Ascending aorta (tissue), 2 donors: ENCODE measurements at regions not wholly inside any gene's neighbourhood (a gene's known extent, or its start where the extent isn't known, plus 50 kb on each side); places are given as distances from the start of the nearest gene placed in this dataset.
"Not testable (repeated sequence)": the region's sequence is repeated elsewhere in the genome, so short reads cannot be mapped to it uniquely, and the experiment has no call there.

Experiments used
- DNase-seq, 2 donors: peaks; one replicate each; pipeline ENCODE4 v3.0.0-alpha.2; 2019; ENCODE audit warnings: low spot score in 2 of 2
- H3K27ac ChIP-seq, 2 donors: fragments of 200-600 bp; sonication (generic); one replicate each; pipeline ENCODE4 v1.5.1; 2016 to 2017; ENCODE audit warnings: mild to moderate bottlenecking in 1 of 2
- H3K27me3 ChIP-seq: fragments of 200-600 bp; sonication (generic); one replicate; pipeline ENCODE4 v1.5.1; 2017
- H3K36me3 ChIP-seq, 2 donors: fragments of 200-600 bp; sonication (generic); one replicate each; pipeline ENCODE4 v1.5.1; 2016
- H3K4me1 ChIP-seq, 2 donors: fragments of 200-600 bp; sonication (generic); one replicate each; pipeline ENCODE4 v1.5.1; 2016 to 2017; ENCODE audit warnings: mild to moderate bottlenecking in 1 of 2
- H3K4me3 ChIP-seq, 2 donors: fragments of 200-600 bp; sonication (generic); one replicate each; pipeline ENCODE4 v1.5.1; 2016 to 2017; ENCODE audit warnings: mild to moderate bottlenecking in 1 of 2
- H3K9me3 ChIP-seq, 2 donors: fragments of 200-600 bp; sonication (generic); one replicate each; pipeline ENCODE4 v1.5.1; 2016
- intact Hi-C: fragments of 100-400 bp; cut with DNase I; formaldehyde crosslinking; loops from one replicate; pipeline ENCODE4 v1.15.1; 2023
- TF ChIP-seq, protein P1 (sequence below), 3 experiments: fragments of 200-600 bp in 2 of 3; fragments of 450-650 bp in 1 of 3; sonication (generic) in 2 of 3; IDR thresholded peaks; one replicate each; pipeline ENCODE4 v1.5.1; 2016 to 2019; ENCODE audit warnings: antibody characterized with exemption in 3 of 3, mild to moderate bottlenecking in 1 of 3, moderate library complexity in 1 of 3

DNA sequence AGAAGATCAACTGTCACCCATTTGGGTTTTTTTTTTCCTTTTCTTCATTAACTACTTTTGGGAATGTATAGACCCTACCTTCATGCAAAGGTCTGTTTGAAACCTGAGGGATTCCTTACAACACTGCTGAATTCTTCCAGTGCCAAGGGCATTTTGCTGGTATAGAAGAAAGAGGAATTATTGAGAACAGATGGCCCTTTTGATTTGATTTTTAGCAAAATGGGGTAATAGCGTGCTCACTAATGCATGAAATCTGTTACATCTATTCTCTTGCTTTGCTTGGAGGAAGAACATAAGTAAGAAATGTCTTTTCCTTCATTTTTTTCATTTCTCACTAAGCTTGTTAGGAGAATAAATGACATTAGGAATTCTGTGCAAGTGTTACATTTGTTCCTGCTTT, 501.9 kb downstream of the TMEM135 start:
- Histone ChIP-seq H3K27ac (no peak overlapping the region), H3K36me3 (no peaks in the 10 kb centered on the region), H3K4me3 (no peak overlapping the region), H3K9me3 (peaks cover 0 to 8% of the 10 kb centered on the region in 2 donors), H3K27me3 (no peaks in the 10 kb centered on the region), H3K4me1 (no peaks in the 10 kb centered on the region)
- TF ChIP-seq, protein P1, sequence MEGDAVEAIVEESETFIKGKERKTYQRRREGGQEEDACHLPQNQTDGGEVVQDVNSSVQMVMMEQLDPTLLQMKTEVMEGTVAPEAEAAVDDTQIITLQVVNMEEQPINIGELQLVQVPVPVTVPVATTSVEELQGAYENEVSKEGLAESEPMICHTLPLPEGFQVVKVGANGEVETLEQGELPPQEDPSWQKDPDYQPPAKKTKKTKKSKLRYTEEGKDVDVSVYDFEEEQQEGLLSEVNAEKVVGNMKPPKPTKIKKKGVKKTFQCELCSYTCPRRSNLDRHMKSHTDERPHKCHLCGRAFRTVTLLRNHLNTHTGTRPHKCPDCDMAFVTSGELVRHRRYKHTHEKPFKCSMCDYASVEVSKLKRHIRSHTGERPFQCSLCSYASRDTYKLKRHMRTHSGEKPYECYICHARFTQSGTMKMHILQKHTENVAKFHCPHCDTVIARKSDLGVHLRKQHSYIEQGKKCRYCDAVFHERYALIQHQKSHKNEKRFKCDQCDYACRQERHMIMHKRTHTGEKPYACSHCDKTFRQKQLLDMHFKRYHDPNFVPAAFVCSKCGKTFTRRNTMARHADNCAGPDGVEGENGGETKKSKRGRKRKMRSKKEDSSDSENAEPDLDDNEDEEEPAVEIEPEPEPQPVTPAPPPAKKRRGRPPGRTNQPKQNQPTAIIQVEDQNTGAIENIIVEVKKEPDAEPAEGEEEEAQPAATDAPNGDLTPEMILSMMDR (IDR thresholded peaks at IDR 0.05): no peak
- no peak for DNase-seq
- intact Hi-C loops: no loop called here

DNA sequence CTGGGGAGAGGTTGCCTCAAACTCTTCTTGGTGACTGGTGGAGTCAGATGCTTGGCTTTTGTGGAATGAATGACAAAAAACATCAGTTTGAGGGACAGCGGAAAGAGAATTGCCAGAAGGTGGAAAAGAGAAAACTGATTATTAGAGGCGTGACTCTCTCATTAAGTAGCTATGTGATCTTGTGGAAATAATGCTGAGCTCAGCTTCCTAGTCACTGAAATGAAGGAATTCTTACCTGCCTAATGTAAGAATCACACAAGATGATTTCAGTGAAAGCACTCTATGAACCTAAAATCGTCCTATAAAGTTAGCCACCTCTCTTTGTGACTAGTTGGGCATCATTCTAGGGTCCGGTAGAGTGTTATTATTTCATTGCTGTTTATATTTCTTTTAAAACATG, 498.8 kb downstream of the TMEM135 start:
- TF ChIP-seq, protein P1 (IDR thresholded peaks at IDR 0.05): no peak
- no peaks in the 10 kb centered on the region for H3K4me1 ChIP-seq

DNA sequence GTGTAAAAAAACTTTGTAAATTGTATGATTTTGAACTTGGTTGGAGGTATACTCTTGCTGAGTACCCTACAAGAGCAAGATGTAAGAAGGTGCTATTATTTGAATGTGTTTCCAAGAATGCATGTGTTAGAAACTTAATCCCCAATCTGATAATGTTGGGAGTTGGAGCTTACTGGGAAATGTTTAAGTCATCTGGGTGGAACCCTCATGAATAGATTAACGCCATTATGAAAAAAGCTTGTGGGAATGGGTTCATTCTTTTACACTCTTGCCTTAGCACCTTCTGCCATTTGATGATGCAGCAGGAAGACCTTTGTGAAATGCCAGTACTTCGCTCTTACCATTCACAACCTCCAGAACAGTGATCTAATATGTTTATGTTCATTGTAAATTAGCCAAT, 498.3 kb downstream of the TMEM135 start:
- Histone ChIP-seq H3K4me3 (no peak overlapping the region), H3K27me3 (no peaks in the 10 kb centered on the region), H3K4me1 (no peaks in the 10 kb centered on the region), H3K9me3 (no peaks in the 10 kb centered on the region), H3K36me3 (no peaks in the 10 kb centered on the region), H3K27ac (no peak overlapping the region)
- TF ChIP-seq, protein P1 (IDR thresholded peaks at IDR 0.05): no peak
- no peak for DNase-seq
- intact Hi-C loops: no loop called here

More for the DNA sequence above, 498.8 kb downstream of the TMEM135 start:
- H3K36me3 ChIP-seq: no peaks in the 10 kb centered on the region
- H3K9me3 ChIP-seq: no peaks in the 10 kb centered on the region
- H3K27me3 ChIP-seq: no peaks in the 10 kb centered on the region
- H3K27ac ChIP-seq: no peak overlapping the region
- intact Hi-C loops: no loop called here
- no peak for DNase-seq
- H3K4me3 ChIP-seq: no peak overlapping the region

DNA sequence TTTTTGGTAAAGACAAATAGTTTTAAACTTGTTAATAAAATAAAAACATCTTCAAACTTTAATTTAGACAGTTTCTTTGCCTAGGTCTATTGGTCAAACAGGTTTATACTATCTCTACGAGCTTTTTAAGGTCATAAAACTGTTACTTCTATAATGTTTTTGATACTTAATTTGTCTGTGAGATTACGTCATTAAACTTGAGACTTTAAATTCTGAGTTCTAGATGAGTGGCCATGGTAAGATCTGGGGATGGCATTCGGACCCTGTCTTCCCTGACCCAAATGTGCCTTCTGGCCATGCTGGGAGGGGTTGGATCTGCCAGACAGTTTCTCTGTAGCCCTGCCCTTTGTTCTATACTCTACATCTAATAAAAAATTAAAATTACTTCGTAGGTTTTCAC, 497.8 kb downstream of the TMEM135 start:
- Histone ChIP-seq H3K9me3 (no peaks in the 10 kb centered on the region), H3K4me3 (no peak overlapping the region), H3K27me3 (no peaks in the 10 kb centered on the region), H3K36me3 (no peaks in the 10 kb centered on the region), H3K27ac (no peak overlapping the region), H3K4me1 (no peaks in the 10 kb centered on the region)
- TF ChIP-seq, protein P1 (IDR thresholded peaks at IDR 0.05): no peak
- intact Hi-C loops: no loop called here
- no peak for DNase-seq

DNA sequence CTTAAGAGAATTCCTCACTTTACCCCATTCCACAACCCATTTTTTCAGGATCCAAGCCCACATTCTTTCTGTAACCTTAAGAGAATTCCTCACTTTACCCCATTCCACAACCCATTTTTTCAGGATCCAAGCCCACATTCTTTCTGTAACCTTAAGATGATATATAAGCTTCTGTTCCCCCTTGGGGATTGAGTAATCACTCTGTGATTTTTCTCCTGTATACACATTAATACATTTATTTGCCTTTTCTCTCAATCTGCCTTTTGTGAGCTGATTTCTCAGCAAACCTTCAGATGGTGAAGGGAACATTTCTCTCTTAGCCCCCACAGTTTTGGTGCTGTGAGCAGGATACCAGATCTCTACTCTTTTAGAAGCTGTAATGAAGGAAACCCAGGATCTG, 494.1 kb downstream of the TMEM135 start:
- H3K4me3 ChIP-seq, H3K27ac ChIP-seq, H3K36me3 ChIP-seq, H3K9me3 ChIP-seq, intact Hi-C loops, H3K4me1 ChIP-seq, H3K27me3 ChIP-seq, DNase-seq: not testable (repeated sequence)

DNA sequence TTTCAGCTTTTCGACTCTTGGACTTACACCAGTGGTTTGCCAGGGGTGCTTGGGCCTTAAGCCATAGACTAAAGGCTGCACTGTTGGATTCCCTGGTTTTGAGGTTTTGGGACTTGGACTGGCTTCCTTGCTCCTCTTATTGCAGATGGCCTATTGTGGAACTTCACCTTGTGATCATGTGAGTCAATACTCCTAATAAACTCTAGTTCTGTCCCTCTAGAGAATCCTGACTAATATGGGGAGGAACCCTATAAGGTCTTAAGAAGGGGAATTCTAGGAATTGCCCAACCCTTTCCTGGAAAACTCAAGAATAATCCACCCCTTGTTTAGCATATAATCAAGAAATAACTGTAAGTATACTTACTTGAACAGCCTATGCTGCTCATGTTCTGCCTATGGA, 491.8 kb downstream of the TMEM135 start:
- DNase-seq: no peak
- Histone ChIP-seq H3K4me1 (no peaks in the 10 kb centered on the region), H3K36me3 (no peaks in the 10 kb centered on the region), H3K9me3 (no peaks in the 10 kb centered on the region), H3K27ac (no peak overlapping the region), H3K4me3 (no peak overlapping the region), H3K27me3 (no peaks in the 10 kb centered on the region)
- intact Hi-C loops: no loop called here
- TF ChIP-seq, protein P1 (IDR thresholded peaks at IDR 0.05): no peak
